ENCODE measurements at regions not wholly inside any gene's neighbourhood (a gene's known extent, or its start where the extent isn't known, plus 50 kb on each side); places are given as distances from the start of the nearest gene placed in this dataset.

DNA sequence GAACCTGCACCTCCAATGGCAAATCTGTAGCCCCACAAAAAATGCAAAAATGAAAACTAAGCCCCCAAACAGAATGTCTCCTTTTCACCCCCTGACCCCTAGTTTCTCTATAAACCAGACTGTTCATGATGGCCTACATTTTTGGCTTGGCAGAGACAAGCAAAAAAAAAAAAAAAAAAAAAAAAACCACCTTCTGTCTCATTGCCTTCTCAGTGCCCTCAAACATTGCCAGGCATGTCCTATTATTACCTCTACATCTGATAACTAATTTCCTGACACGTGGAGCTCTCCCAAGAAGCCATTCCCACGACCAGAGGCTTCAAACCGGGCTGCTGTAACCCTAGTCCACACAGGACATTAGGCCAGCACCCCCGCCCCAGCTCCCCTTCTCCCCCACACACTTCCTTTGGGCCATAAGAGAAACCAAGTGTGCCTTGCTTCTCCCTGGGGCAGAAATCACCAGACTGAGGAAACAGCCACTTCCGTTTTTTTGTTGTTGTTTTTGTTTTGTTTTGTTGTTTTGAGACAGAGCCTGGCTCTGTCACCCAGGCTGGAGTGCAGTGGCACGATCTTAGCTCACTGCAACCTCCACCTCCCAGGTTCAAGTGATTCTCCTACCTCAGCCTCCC is 65.4 kb downstream of the GPR6 start:
- no peak for DNase-seq (ENCODE audit: low read depth in 1 of 2, low spot score in 1 of 2)
- no peak for TF ChIP-seq JUND (IDR thresholded peaks at IDR 0.05; ENCODE audit: low read depth)
- in situ Hi-C loops (cut with HindIII; ENCODE audit: low pct_unique_long_range_greater_than_20kb, low sequenced_read_pairs): no loop called here

DNA sequence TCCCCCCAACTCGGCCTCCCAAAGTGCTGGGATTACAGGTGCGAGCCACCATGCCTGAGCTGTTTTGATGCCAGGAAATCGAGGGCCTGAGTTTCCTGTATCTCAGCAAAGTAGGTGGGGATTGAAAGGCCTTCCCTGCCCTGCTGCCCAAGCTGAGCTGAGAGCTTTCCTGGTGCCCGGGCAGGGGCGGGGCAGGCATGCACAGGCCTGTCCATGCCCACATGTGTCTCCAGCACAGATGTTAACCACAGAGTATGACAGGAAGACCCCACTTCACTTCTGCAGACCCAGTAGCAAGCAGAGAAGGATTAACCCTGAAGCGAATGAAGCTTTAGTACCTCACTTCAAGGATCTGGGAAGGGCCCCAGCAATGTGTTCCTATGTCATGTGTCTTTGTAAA is 66.0 kb downstream of the GPR6 start:
- no peak for DNase-seq (ENCODE audit: low read depth in 1 of 2, low spot score in 1 of 2)
- in situ Hi-C loops (cut with HindIII; ENCODE audit: low pct_unique_long_range_greater_than_20kb, low sequenced_read_pairs): no loop called here
- no peak for TF ChIP-seq JUND (IDR thresholded peaks at IDR 0.05; ENCODE audit: low read depth)

DNA sequence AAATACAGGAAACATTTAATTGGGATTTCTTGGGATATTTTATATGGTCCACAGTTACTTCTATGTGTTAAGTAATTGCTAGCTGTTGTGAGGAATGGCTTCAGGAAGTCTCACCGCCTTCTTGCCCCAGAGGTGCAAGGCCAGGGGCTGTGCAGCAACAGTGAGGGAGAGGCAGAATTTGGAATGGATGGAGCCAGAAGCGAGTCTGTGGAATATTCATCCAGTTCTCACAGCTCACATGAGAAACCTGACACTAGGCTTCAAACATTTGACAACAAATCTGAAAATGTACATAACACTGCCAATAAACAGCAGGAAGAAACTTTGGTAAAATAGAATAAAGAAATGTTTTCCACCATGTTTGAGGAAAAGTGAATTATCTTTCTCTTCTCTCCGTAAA is 66.5 kb downstream of the GPR6 start:
- in situ Hi-C loops (cut with HindIII; ENCODE audit: low pct_unique_long_range_greater_than_20kb, low sequenced_read_pairs): no loop called here
- TF ChIP-seq JUND (IDR thresholded peaks at IDR 0.05; ENCODE audit: low read depth): no peak
- DNase-seq (ENCODE audit: low read depth in 1 of 2, low spot score in 1 of 2): no peak

DNA sequence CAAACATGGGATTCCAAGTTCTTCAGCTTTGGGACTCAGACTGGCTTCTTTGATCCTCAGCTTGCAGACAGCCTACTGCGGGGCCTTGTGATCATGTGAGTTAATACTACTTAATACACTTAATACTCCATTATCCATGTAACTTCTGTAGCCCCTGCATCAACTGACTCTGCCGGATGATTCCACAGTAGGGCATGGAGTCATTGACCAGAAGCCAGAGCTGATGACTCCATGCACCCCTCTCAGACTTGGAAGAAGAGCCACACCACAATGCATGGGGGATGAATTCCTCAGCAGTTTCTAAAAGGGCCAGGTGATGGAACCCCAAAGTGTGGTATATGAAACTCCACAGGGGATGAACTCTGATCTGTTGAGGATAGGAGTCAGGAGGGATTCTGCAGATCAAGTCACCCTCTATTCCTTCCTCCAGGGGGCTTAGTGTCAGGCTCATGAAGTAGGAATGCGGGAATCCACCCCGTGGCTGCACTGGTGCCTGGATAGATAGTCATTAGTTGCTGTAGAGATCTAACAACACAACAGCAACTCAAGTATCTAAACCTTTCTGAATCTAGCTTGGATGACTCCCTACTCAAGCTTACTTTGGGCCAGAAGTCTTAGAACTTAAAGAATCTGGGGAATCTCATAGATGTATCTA is 70.2 kb downstream of the GPR6 start:
- in situ Hi-C loops (cut with HindIII; ENCODE audit: low pct_unique_long_range_greater_than_20kb, low sequenced_read_pairs): no loop called here
- no peak for DNase-seq (ENCODE audit: low read depth in 1 of 2, low spot score in 1 of 2)
- no peak for TF ChIP-seq JUND (IDR thresholded peaks at IDR 0.05; ENCODE audit: low read depth)

DNA sequence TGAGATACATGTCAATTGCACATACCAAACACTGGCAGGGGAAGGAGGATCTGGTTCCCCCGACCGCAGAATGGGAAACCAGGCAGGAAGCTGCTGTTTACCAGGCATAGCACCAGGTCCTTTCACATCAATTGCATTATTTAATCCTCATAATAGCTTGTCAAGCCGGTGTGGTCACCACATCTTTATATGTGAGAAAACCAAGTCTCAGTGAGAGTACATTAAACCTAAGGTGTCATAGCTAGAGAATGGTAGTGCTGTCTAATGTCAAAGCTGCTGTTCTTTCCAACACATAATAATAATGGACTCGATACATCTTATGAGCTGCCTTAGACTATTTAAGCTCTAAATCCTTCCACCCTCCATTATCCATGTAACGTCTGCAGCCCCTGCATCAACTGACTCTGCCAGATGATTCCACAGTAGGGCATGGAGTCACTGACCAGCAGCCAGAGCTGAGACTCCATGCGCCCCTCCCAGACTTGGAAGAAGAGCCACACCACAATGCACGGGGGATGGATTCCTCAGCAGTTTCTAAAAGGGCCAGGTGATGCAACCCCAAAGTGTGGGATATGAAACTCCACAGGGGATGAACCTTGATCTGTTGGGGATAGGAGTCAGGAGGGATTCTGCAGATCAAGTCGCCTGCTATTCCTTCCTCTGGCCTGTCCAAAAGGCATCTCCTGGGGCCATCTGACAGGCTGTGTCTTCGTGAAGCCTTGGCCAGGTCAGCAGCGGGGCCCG is 71.8 kb downstream of the GPR6 start:
- TF ChIP-seq JUND (IDR thresholded peaks at IDR 0.05; ENCODE audit: low read depth): no peak
- no peak for DNase-seq (ENCODE audit: low read depth in 1 of 2, low spot score in 1 of 2)
- in situ Hi-C loops (cut with HindIII; ENCODE audit: low pct_unique_long_range_greater_than_20kb, low sequenced_read_pairs): no loop called here
